D341Med (cell line): ENCODE measurements at regions not wholly inside any gene's neighbourhood (a gene's known extent, or its start where the extent isn't known, plus 50 kb on each side); places are given as distances from the start of the nearest gene placed in this dataset.
"Not testable (repeated sequence)": the region's sequence is repeated elsewhere in the genome, so short reads cannot be mapped to it uniquely, and the experiment has no call there.

Source experiments
- DNase-seq: peaks from one replicate; pipeline ENCODE4 v3.0.0; 2012; ENCODE audit warnings: low spot score

DNA sequence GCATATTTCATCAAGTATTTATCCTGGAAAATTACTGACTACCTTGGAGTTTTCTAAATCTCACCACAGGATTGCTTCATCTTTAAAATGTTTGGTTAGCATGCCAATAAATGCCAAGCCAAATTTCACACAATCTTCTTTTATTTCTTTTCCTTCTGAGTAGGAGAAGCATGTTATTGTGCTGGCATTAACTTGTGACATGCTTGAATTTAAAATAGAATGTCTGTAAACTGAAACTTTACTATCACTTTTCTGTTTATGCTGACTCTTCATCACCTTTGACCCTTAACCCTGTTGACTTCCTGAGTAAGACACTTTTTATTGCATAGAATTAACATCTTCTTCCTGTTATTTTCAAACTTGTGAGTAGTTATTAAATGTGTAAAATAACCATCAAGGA, 56.2 kb upstream of the LRRTM4 start:
- no peak for DNase-seq

- DNase-seq, result no peak
These were observed 57.0 kb upstream of the LRRTM4 start for GRCh38 chr2:77579076-77579769.

DNA sequence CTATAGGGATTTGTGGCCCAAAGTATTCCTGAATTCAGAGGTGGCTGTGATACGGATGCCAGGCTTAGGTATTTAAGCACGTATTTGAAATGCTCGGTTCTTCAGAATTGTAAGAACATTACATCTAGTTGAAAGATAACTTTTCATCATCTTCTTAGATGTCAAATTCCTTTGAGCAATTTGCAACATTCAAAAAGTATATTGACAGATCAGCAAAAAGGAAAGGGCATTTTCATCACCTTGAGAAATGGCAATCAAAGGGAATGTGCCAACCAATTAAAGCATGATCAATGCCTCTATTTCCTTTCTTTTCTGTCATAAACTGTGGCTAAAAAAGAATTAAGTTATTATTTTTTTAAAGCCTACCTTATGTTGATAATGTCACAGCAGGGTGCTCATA, 66.3 kb upstream of the LRRTM4 start:
- no peak for DNase-seq

DNA sequence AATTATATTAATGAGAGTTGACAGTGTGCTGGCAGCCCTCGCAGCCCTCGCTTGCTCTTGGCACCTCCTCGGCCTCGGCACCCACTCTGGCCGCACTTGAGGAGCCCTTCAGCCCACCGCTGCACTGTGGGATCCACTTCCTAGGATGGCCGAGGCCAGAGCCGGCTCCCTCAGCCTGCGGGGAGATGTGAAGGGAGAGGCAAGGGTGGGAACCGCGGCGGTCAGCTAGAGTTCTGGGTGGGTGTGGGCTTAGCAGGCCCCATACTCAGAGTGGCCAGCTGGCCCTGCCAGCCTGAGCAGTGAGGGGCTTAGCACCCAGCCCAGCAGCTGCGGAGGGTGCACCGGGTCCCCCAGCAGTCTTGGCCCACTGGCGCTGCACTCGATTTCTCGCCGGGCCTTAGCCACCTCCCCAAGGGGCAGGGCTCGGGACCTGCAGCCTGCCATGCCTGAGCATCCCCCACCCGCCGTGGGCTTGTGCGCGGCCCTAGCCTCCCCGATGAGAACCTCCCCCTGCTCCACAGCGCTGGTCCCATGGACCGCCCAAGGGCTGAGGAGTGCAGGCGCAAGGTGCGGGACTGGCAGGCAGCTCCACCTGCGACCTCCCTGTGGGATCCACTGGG, 68.2 kb upstream of the LRRTM4 start:
- DNase-seq, result no peak

DNA sequence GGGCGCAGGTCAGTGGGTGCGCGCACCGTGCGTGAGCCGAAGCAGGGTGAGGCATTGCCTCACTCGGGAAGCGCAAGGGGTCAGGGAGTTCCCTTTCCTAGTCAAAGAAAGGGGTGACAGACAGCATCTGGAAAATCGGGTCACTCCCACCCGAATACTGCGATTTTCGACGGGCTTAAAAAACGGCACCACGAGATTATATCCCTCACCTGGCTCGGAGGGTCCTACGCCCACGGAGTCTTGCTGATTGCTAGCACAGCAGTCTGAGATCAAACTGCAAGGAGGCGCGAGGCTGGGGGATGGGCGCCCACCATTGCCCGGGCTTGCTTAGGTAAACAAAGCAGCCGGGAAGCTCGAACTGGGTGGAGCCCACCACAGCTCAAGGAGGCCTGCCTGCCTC, 70.8 kb upstream of the LRRTM4 start:
- not testable (repeated sequence) for DNase-seq

- DNase-seq, result no peak
These were observed 80.6 kb upstream of the LRRTM4 start for GRCh38 chr2:77602771-77603170.

- no peak for DNase-seq
These were observed 83.1 kb upstream of the LRRTM4 start for GRCh38 chr2:77604953-77605929.

DNA sequence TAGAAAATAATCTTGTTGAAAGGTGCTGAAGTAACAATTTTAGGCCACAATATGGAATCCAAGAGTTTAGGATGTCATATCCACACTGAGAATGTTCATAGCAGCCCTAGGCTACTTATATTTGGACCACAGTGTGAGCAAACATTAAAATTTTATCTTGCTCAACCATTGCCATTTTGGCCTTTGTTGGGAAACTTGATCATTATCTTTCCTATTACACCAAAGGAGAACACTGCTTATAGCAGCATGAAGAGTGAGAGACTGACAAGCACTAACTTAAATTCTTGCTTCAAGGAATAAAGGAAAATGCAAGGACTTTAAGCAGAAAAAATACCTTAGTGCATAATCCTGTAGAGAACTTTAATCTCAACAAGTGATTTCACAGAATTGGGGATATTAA, 86.3 kb upstream of the LRRTM4 start:
- no peak for DNase-seq

DNA sequence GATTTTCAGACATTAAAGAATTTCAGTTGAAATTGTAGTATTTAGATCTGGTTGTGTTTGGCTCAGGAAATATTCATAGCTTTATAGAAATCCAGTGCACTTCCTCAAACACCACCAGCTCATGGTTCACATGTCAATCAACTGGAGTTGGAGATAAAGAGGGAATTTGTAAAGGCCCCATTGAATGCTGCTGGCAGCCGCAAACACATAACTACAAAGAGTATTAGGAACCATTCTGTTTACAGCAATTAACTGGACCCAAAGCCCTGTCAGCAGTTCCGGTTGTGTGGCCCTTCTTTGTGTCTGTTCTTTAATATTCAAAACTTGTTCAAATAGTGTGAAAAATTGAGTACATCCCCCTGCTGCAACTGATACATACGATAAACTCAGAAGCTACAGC, 107.4 kb upstream of the LRRTM4 start:
- no peak for DNase-seq

GRCh38 chr2:77631007-77631406, 108.8 kb upstream of the LRRTM4 start:
- no peak for DNase-seq

- no peak for DNase-seq
These were observed 111.4 kb upstream of the LRRTM4 start for GRCh38 chr2:77633601-77634000.

- DNase-seq, result no peak
These were observed 118.7 kb upstream of the LRRTM4 start for GRCh38 chr2:77640924-77641323.

DNA sequence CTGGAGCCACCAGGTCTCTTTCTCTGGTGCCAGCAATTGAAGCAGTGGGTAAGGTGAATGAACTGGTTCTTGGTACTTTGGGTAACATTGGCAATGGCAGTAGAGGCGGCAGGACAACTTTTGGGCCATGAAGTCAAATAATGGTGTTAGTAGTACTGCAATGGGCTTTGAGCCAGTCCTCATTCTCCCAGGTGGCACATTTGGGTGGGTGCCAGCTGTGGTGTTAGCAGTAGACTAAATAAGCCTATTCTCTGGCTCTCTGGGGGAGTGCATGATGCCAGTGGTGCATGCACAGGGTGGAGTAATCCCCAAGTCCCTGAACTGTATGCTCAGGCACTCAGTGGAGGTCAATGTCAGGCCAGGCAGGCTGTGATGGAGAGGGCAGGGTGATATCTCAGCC, 120.2 kb upstream of the LRRTM4 start:
- DNase-seq, result peak; percentile 8

DNA sequence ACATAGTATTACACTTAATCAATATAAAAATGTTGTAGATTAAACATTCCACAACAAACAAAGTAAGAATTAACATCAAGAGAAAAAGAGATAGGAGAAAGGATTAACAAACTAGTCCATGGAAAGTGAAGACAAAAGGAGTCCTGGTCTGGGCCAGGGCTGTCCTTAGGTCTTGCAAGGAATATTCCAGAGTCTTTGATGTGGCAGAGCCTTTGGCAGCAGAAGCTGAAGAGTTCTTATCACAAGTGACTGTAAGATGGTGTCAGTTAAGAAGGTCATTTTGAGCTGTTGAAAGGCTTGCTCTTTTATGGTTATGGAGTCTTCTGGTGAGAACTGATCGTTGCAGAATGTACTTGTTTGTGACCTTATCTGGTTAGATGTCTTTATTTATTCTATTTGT, 127.7 kb upstream of the LRRTM4 start:
- DNase-seq, result no peak

- no peak for DNase-seq
These were observed 130.3 kb upstream of the LRRTM4 start for GRCh38 chr2:77652499-77652898.

GRCh38 chr2:77664491-77664890, 142.3 kb upstream of the LRRTM4 start:
- DNase-seq, result no peak

GRCh38 chr2:77666251-77666980, 144.2 kb upstream of the LRRTM4 start:
- DNase-seq, result no peak

- DNase-seq, result not testable (repeated sequence)
These were observed 162.6 kb upstream of the LRRTM4 start for GRCh38 chr2:77684543-77685319.

- DNase-seq, result no peak
These were observed 190.4 kb upstream of the LRRTM4 start for GRCh38 chr2:77712601-77713000.

DNA sequence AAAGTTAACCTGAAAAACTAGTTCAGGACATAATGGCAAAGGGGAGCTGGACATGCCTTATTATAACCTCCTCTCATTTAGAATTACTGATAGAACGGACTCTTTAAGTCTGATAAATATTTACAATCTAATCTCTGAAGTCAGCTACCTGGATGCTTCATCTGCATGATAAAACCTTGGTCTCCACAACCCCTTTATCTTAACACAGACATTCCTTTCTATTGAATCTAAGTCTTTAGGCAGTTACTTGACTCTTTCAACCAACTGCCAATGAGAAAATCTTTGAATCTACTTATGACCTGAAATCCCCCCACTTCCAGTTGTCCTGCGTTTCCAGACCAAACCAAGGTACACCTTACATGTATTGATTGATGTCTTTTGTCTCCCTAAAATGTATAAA, 191.2 kb upstream of the LRRTM4 start:
- DNase-seq, result no peak

DNA sequence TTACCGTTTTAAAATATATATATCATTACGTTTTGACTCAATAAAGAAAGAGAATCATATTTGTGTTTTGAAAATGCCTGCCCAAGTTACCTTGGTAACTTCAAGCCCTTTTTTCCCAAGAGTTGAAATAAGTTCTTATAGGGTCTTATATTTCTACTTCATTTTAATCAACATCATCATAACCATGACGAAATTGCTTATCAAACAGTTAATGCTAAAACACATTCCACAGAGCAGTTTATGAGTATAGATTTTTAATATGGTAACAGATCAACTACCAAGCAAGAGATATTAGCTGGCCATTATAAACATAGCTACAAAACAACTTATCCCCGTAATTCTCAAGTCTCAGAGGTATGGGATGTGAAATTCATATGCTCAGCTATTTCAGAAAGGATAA, 197.9 kb upstream of the LRRTM4 start:
- DNase-seq, result no peak
